ENCODE measurements at regions not wholly inside any gene's neighbourhood (a gene's known extent, or its start where the extent isn't known, plus 50 kb on each side); places are given as distances from the start of the nearest gene placed in this dataset.

- TF ChIP-seq CTCF (conservative IDR thresholded peaks at IDR 0.05; ENCODE audit: low read length) (no peak), EZH2phosphoT487 (IDR thresholded peaks at IDR 0.05; ENCODE audit: borderline replicate concordance, low read depth, low read length) (no peak)
Observed at GRCh38 chr1:208628022-208628914, 384.1 kb upstream of the PLXNA2 start.
